T-helper 17 cell (primary cell): ENCODE measurements at regions not wholly inside any gene's neighbourhood (a gene's known extent, or its start where the extent isn't known, plus 50 kb on each side); places are given as distances from the start of the nearest gene placed in this dataset.
"Not testable (repeated sequence)": the region's sequence is repeated elsewhere in the genome, so short reads cannot be mapped to it uniquely, and the experiment has no call there.

Experiments
- ATAC-seq: fragments of 150-1000 bp; cut with Tn5 transposase; 2 replicates; pipeline ENCODE4 v1.10.0; 2021; ENCODE audit warnings: mild to moderate bottlenecking, moderate library complexity
- DNase-seq, 3 donors: peaks; one replicate each; pipeline versions ENCODE4 v3.0.0 to v3.0.0-alpha.2; 2020 to 2021
- H3K9me3 ChIP-seq: one replicate; pipeline ENCODE4 v1.7.0; 2013; ENCODE audit warnings: low read length, mild to moderate bottlenecking; ENCODE audit not compliant: control insufficient read depth, poor library complexity, severe bottlenecking
- H3K27ac Mint-ChIP-seq: one replicate; pipeline ENCODE4 v1.8.0; 2022; ENCODE audit warnings: mild to moderate bottlenecking, moderate library complexity, mixed read lengths
- H3K27me3 Mint-ChIP-seq: one replicate; pipeline ENCODE4 v1.8.0; 2022; ENCODE audit warnings: mixed read lengths
- H3K36me3 Mint-ChIP-seq: one replicate; pipeline ENCODE4 v1.8.0; 2022; ENCODE audit warnings: low read depth, mixed read lengths
- H3K4me1 Mint-ChIP-seq: one replicate; pipeline ENCODE4 v1.8.0; 2022; ENCODE audit warnings: mild to moderate bottlenecking, mixed read lengths
- H3K4me3 Mint-ChIP-seq: one replicate; pipeline ENCODE4 v1.8.0; 2022; ENCODE audit warnings: mild to moderate bottlenecking, moderate library complexity, mixed read lengths

DNA sequence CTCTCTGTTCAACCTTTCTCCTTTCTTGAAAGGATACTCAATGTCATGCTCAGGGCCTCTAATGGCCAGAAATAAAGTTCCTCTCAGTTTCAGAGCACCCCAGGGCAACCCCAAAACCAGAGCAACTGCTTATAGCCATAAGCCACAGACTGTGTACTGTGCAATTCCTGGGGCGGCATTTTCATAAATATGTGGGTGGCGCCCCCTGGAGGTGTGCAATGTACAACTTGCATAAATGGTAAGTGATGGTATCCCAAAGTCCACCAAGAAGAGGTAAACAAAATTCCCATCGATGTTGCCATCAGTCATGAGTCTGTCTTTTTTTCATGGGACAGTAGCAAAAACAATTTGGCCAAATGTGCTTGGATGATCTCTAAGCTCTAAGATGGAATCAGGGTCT is 108.4 kb upstream of the ROPN1B start:
- not testable (repeated sequence) for H3K27ac Mint-ChIP-seq, H3K36me3 Mint-ChIP-seq, H3K4me1 Mint-ChIP-seq, H3K9me3 ChIP-seq, ATAC-seq, DNase-seq, H3K27me3 Mint-ChIP-seq, H3K4me3 Mint-ChIP-seq

DNA sequence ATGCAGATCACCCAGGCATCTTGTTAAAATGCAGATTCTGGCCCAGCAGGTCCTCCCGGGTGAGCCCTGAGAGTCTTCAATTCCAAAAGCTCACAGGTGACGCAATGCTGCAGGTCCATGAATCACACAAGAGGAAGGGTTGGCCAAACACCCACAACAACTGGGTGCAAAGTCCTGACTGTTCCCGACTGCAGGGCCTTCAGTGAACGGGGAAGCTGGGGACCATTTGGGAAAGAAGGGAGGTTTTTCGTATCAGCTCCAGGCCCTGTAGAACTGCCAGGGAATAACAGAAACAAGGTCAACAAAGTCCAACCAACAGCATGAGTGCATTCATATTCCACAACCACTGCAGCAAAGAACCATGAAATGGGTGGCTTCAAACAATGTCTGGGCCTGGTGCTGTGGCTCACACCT is 106.1 kb upstream of the ROPN1B start:
- not testable (repeated sequence) for H3K4me3 Mint-ChIP-seq, ATAC-seq, H3K27ac Mint-ChIP-seq

DNA sequence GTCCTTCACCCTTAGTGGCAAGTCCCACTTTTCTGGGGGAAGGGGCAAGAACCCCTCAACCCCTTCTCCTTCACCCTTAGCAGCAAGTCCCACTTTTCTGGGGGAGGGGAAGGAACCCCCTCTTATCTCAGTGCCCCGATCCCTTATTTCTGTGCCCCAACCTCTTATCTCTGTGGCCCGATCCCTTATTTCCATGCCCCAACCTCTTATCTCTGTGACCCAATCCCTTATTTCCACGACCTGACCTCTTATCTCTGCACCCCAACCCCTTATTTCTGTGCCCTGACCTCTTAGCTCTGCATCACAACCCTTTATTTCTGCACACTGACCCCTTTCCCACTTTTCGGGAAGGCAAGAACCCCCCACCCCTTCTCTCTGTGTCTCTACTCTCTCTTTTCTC is 104.4 kb upstream of the ROPN1B start:
- H3K27ac Mint-ChIP-seq, H3K36me3 Mint-ChIP-seq, H3K27me3 Mint-ChIP-seq, ATAC-seq, H3K4me3 Mint-ChIP-seq, H3K4me1 Mint-ChIP-seq, DNase-seq, H3K9me3 ChIP-seq: not testable (repeated sequence)

More for the DNA sequence above, 106.1 kb upstream of the ROPN1B start:
- DNase-seq, H3K4me1 Mint-ChIP-seq, H3K9me3 ChIP-seq, H3K36me3 Mint-ChIP-seq, H3K27me3 Mint-ChIP-seq: not testable (repeated sequence)

DNA sequence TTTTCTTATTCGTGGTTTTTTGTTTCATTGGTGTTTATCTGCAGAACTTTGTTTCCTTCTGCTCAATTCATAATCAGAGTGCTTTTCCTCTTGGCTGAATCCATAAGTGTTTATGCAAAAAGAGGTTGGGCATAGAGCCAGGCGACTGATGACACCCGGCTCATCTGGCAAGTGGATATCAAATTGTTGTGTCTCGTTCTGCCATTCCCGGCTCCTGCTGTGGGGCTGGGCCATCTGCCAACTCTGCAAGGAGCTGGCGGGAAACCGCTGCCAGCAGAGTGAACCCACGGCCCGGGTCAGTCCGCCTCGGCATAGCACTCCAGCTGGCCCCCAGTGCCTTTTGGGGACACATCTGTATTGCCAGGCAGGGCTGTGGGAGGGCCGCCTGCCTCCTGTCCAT is 83.0 kb upstream of the ROPN1B start:
- not testable (repeated sequence) for H3K27ac Mint-ChIP-seq, H3K4me1 Mint-ChIP-seq, ATAC-seq, H3K9me3 ChIP-seq, H3K27me3 Mint-ChIP-seq, DNase-seq, H3K36me3 Mint-ChIP-seq, H3K4me3 Mint-ChIP-seq

DNA sequence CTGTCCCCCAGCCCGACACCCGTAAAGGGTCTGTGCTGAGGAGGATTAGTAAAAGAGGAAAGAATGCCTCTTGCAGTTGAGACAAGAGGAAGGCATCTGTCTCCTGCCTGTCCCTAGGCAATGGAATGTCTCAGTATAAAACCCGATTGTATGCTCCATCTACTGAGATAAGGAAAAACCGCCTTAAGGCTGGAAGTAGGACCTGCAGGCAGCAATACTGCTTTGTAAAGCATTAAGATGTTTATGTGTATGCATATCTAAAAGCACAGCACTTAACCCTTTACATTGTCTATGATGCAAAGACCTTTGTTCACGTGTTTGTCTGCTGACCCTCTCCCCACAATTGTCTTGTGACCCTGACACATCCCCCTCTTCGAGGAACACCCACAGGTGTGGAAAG is 69.8 kb upstream of the ROPN1B start:
- not testable (repeated sequence) for H3K4me3 Mint-ChIP-seq, H3K36me3 Mint-ChIP-seq, H3K27ac Mint-ChIP-seq, H3K4me1 Mint-ChIP-seq, H3K9me3 ChIP-seq, H3K27me3 Mint-ChIP-seq, ATAC-seq, DNase-seq

DNA sequence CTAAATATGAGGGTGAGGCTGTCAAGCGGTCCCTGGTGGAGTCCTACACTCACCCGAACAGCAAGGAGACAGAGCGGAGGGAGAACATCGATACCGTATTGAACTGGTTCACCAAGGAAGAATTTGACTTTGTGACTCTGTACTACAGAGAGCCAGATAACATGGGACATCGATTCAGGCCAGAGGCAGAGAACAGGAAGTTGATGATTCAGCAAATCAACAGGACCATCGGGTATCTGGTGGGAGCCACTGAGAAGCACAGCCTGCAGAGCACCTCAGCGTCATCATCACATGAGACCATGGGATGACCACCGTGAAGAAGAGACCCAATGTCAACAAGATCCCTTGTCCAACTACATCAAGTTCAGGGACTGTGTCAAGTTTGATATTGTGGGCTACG is 67.5 kb upstream of the ROPN1B start:
- not testable (repeated sequence) for H3K4me3 Mint-ChIP-seq, H3K4me1 Mint-ChIP-seq, H3K27me3 Mint-ChIP-seq, DNase-seq, H3K36me3 Mint-ChIP-seq, H3K27ac Mint-ChIP-seq, H3K9me3 ChIP-seq, ATAC-seq

DNA sequence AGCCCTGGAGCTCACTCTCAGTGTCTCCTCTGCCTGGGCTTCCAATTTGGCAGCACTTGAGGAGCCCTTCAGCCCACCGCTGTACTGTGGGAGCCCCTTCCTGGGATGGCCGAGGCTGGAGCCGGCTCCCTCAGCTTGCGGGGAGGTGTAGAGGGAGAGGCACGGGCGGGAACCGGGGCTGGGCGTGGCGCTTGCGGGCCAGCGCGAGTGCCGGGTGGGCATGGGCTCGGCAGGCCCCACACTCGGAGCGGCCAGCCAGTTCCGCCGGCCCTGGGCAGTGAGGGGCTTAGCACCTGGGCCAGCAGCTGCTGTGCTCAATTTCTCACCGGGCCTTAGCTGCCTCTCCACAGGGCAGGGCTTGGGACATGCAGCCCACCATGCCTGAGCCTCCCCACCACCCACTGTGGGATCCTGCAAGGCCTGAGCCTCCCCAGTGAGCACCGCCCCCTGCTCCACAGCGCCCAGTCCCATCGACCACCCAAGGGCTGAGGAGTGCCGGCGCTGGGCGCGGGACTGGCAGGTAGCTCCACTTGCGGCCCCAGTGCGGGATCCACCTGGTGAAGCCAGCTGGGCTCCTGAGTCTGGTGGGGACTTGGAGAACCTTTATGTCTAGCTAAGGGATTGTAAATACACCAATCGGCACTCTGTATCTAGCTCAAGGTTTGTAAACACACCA is 65.1 kb upstream of the ROPN1B start:
- ATAC-seq, DNase-seq, H3K4me3 Mint-ChIP-seq, H3K27me3 Mint-ChIP-seq, H3K27ac Mint-ChIP-seq, H3K9me3 ChIP-seq, H3K4me1 Mint-ChIP-seq, H3K36me3 Mint-ChIP-seq: not testable (repeated sequence)

DNA sequence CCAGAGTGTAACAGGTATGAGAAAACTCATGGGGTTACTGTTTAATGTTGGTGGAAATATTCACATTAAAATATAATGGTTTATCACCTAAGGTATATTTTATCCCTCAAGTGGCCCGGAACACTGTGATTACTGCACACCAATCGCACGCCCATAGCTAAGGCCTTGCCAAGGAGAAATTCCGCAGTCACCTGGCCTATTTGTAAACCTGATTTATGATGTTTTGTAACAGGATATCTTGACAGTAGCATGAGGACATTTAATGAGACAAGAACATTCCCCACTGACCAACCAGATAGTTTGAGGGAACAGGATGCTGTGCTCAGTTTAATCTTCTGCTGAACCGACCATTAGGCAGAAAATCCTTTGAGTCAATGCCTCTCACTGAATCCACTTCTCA is 61.7 kb upstream of the ROPN1B start:
- DNase-seq, H3K27ac Mint-ChIP-seq, H3K4me1 Mint-ChIP-seq, H3K9me3 ChIP-seq, ATAC-seq, H3K4me3 Mint-ChIP-seq, H3K36me3 Mint-ChIP-seq, H3K27me3 Mint-ChIP-seq: not testable (repeated sequence)

DNA sequence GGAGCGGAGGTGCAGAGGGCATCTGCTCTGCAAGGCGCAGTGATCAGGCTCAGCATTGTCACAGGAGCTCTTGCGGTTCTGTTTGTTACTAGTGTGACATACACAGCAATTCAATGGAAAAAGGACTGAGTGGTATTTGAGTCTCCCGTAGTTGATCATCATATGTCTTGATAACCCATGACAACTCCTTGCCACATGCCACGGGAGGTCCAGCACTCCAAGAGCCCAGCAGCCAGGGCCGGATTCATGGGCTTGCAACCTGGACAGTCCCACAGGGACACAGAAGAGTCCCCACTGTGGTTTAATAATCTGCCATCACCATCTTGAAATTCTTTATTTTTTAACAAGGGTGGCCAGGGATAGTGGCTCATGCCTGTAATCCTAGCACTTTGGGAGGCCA is 58.1 kb upstream of the ROPN1B start:
- H3K4me3 Mint-ChIP-seq, DNase-seq, H3K27me3 Mint-ChIP-seq, H3K9me3 ChIP-seq, H3K4me1 Mint-ChIP-seq, ATAC-seq, H3K27ac Mint-ChIP-seq, H3K36me3 Mint-ChIP-seq: not testable (repeated sequence)

DNA sequence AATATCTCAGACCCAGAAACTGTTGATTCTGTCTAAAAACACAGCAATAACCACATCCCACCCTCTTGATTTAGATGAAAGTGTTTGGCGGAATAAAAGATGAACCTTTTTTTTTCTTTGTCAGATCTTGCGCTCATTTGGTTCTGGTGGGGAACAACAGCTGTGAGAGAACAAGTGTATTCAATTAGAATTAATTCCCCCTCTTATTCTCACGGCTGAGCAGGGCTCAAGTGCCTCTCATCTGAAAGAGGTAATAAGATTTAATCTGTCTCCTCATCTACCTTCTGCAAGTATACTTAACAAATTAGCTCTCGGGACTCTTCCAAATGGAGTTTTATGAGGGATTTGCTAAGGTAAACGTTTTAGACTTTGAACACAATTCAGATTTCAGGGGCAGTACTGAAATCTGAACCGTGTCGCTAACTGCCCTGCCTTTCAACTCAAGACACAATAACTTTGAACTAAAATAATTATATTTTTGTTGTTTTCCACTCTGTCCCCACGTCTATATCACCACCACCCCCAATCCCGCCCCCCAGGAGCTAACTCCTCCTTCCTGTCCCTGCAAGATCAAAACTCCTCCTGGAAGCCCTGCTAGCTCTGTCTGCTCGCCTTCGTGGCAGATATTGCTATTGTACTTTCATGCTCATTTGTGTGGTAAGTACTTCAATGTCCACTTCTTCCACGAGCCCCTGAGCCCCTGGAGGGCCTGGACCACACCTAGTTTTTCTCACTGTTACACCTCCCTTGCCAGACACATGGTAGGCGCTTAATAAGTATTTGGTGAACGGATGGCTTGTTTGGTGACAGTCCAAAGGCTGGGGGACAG is 54.2 kb upstream of the ROPN1B start:
- H3K36me3 Mint-ChIP-seq, H3K27me3 Mint-ChIP-seq, H3K4me1 Mint-ChIP-seq, DNase-seq, ATAC-seq, H3K9me3 ChIP-seq: not testable (repeated sequence)
- peak overlapping the region; percentile 91 for H3K4me3 Mint-ChIP-seq
- peak overlapping the region; percentile 81 for H3K27ac Mint-ChIP-seq

DNA sequence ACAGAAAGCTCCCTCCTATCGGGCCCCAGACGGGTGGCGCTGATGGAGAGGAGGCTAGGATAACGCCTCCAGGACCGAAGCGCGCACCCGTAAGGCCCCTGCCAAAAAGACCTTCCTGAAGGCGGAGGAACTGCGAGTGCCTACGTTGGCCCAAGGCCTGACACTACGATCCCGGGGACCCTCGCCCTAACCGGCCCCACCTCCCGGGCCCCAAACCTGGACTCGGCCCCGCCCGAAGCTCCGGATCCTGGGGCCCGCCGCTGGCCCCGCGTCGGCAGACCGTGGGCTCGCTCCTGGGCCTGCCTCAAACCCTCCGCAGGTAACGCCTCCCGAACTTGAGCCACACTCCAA is 53.6 kb upstream of the ROPN1B start:
- H3K4me3 Mint-ChIP-seq = peak overlapping the region; percentile 91
- DNase-seq, H3K36me3 Mint-ChIP-seq, H3K4me1 Mint-ChIP-seq, ATAC-seq, H3K9me3 ChIP-seq, H3K27me3 Mint-ChIP-seq: not testable (repeated sequence)
- H3K27ac Mint-ChIP-seq = peak overlapping the region; percentile 81

DNA sequence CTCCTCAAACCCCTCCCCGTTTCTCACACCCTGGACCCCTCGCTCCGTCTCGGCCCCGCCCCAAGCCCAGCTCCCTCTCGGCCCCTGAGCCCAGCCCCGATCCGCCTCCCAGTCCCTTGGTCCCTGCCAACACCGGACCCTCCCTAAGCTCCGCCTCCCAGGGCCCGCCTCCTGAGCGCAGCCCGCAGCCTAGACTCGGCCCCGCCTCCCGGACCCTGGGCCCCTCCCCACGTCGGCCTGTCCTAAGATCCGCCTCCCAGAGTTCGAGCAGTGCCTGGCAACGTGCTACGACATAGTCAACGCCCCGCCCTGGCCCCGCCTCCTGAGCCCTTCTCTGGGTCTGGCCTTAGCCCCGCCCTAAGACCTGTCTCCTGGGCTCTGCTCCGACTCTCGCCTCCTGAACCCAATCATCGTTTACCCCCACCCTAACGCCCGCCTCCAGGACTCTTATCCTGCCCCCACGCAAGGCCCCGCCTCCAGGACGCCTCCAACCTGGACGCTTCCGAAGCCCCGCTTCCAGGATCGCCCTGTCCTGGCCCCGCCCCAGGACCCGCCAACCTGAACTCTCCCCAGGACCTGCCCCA is 53.1 kb upstream of the ROPN1B start:
- H3K4me1 Mint-ChIP-seq, H3K36me3 Mint-ChIP-seq, H3K27me3 Mint-ChIP-seq, H3K9me3 ChIP-seq: not testable (repeated sequence)
- Mint-ChIP-seq H3K27ac (peak overlapping the region; percentile 81), H3K4me3 (peak overlapping the region; percentile 91)
- peak; percentile 74 for ATAC-seq
- DNase-seq = peak; percentile 98 to 100 (median 99)

DNA sequence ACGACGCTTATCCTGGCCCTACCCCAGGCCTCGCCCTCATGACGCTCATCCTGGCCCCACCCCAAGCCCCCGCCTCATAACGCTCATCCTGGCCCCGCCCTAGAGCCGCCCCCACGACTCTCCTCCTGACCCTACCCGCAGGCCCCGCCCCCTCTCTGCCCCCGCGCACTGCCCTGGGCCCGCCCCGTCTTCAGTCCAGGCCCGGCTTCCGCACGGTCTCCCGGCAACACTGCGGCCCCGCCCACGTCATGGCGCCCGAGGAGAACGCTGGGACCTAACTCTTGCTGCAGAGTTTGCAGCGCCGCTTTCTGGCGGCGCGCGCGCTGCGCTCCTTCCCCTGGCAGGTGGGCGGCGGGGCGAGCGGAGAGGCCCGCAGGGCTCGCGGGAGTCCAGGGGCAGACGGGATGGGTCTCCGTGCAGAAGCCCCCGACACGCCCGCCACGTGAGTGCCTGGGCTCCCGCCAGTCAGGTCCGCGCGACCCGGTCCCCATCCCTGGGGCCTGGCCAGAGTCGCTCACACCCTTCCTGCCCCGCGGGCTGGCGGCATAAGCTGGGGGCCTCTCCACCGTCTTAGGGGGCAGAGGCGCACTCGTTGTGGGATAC is 52.5 kb upstream of the ROPN1B start:
- Mint-ChIP-seq H3K36me3 (no peaks in the 10 kb centered on the region), H3K27me3 (no peaks in the 10 kb centered on the region), H3K4me1 (peaks cover 7% of the 10 kb centered on the region), H3K4me3 (peak overlapping the region; percentile 91), H3K27ac (peak overlapping the region; percentile 81)
- no peaks in the 10 kb centered on the region for H3K9me3 ChIP-seq
- DNase-seq = peak; percentile 94 to 99 (median 97)
- ATAC-seq = peak; percentile 93
